HUES64 (cell line): ENCODE measurements at regions not wholly inside any gene's neighbourhood (a gene's known extent, or its start where the extent isn't known, plus 50 kb on each side); places are given as distances from the start of the nearest gene placed in this dataset.

Source experiments
- H3K27ac ChIP-seq: 2 replicates; pipeline ENCODE4 v1.7.0; 2013; ENCODE audit warnings: low read depth, low read length, inconsistent platforms
- H3K27me3 ChIP-seq: 2 replicates; pipeline ENCODE4 v1.6.1; 2013; ENCODE audit warnings: mild to moderate bottlenecking, low read length; ENCODE audit not compliant: insufficient read depth
- H3K36me3 ChIP-seq: 2 replicates; pipeline ENCODE4 v1.6.1; 2013; ENCODE audit warnings: mild to moderate bottlenecking, low read length; ENCODE audit not compliant: insufficient read depth
- H3K4me1 ChIP-seq: 2 replicates; pipeline ENCODE4 v1.6.1; 2013; ENCODE audit warnings: mild to moderate bottlenecking, low read length, moderate library complexity; ENCODE audit not compliant: insufficient read depth
- H3K4me3 ChIP-seq: 2 replicates; pipeline ENCODE4 v1.5.1; 2013; ENCODE audit warnings: mild to moderate bottlenecking, low read length, moderate library complexity
- H3K9ac ChIP-seq: 2 replicates; pipeline ENCODE4 v1.6.1; 2013; ENCODE audit warnings: mild to moderate bottlenecking, low read depth, low read length
- H3K9me3 ChIP-seq: 2 replicates; pipeline ENCODE4 v1.6.1; 2013; ENCODE audit warnings: low read depth, low read length; ENCODE audit not compliant: insufficient read depth
- WGBS: fragments of 150-250, 120-280 bp; methylation state at CpG from one replicate; pipeline ENCODE4 v1.1.7; 2013; ENCODE audit warnings: missing lambda C conversion rate; 5-methylcytosine and 5-hydroxymethylcytosine counted together

GRCh38 chr17:77421630-77421972, 280.8 kb downstream of the SEC14L1 start:
- no peaks in the 10 kb centered on the region for H3K36me3 ChIP-seq
- H3K4me3 ChIP-seq: no peak overlapping the region; the same call in 1 of the 2 replicates
- H3K4me1 ChIP-seq: peaks cover 55% of the 10 kb centered on the region
- H3K27ac ChIP-seq: peak overlapping the region; percentile 76
- no peaks in the 10 kb centered on the region for H3K9me3 ChIP-seq
- H3K27me3 ChIP-seq: no peaks in the 10 kb centered on the region
- peak overlapping the region; percentile 34; the same call in 1 of the 2 replicates for H3K9ac ChIP-seq
- WGBS: 68% methylated on average over 13 of the region's 13 CpGs

- Histone ChIP-seq H3K4me1 (peaks cover 60% of the 10 kb centered on the region), H3K36me3 (no peaks in the 10 kb centered on the region), H3K27ac (peak overlapping the region; percentile 41; the same call in 1 of the 2 replicates)
Measured at GRCh38 chr17:77422104-77422747, 281.5 kb downstream of the SEC14L1 start.

GRCh38 chr17:77422748-77423113, 282.0 kb downstream of the SEC14L1 start:
- H3K4me3 ChIP-seq: no peak overlapping the region
- WGBS: 94% methylated on average over 4 of the region's 4 CpGs
- H3K9me3 ChIP-seq: no peaks in the 10 kb centered on the region
- H3K36me3 ChIP-seq: no peaks in the 10 kb centered on the region
- no peak overlapping the region for H3K27ac ChIP-seq
- H3K9ac ChIP-seq: no peak overlapping the region
- H3K27me3 ChIP-seq: no peaks in the 10 kb centered on the region
- H3K4me1 ChIP-seq: peaks cover 62% of the 10 kb centered on the region

More at GRCh38 chr17:77422104-77422747, 281.5 kb downstream of the SEC14L1 start:
- H3K9me3 ChIP-seq: no peaks in the 10 kb centered on the region
- H3K9ac ChIP-seq: no peak overlapping the region
- WGBS: 86% methylated on average over 18 of the region's 18 CpGs
- no peaks in the 10 kb centered on the region for H3K27me3 ChIP-seq
- no peak overlapping the region for H3K4me3 ChIP-seq

- Histone ChIP-seq H3K4me1 (peaks cover 59% of the 10 kb centered on the region), H3K27ac (no peak overlapping the region; the same call in 1 of the 2 replicates)
- 88% methylated on average over 31 of the region's 31 CpGs for WGBS
Measured at GRCh38 chr17:77423589-77424451, 283.1 kb downstream of the SEC14L1 start.

GRCh38 chr17:77424585-77425344, 284.0 kb downstream of the SEC14L1 start:
- H3K9ac ChIP-seq: no peak overlapping the region
- H3K4me1 ChIP-seq: peaks cover 52% of the 10 kb centered on the region
- H3K4me3 ChIP-seq: no peak overlapping the region
- H3K9me3 ChIP-seq: no peaks in the 10 kb centered on the region
- 72% methylated on average over 21 of the region's 21 CpGs for WGBS
- H3K27ac ChIP-seq: peak overlapping the region; percentile 46
- H3K36me3 ChIP-seq: no peaks in the 10 kb centered on the region
- H3K27me3 ChIP-seq: no peaks in the 10 kb centered on the region

More at GRCh38 chr17:77423589-77424451, 283.1 kb downstream of the SEC14L1 start:
- Histone ChIP-seq H3K9me3 (no peaks in the 10 kb centered on the region), H3K9ac (no peak overlapping the region), H3K27me3 (no peaks in the 10 kb centered on the region), H3K4me3 (no peak overlapping the region), H3K36me3 (no peaks in the 10 kb centered on the region)

GRCh38 chr17:77425348-77425747, 284.6 kb downstream of the SEC14L1 start:
- 88% methylated on average over 9 of the region's 9 CpGs for WGBS

GRCh38 chr17:77425791-77426641, 285.2 kb downstream of the SEC14L1 start:
- H3K4me3 ChIP-seq: no peak overlapping the region
- WGBS: 72% methylated on average over 23 of the region's 23 CpGs
- peaks cover 45% of the 10 kb centered on the region for H3K4me1 ChIP-seq
- H3K36me3 ChIP-seq: no peaks in the 10 kb centered on the region
- H3K9me3 ChIP-seq: no peaks in the 10 kb centered on the region
- peak overlapping the region; percentile 65; the same call in 1 of the 2 replicates for H3K27ac ChIP-seq
- H3K27me3 ChIP-seq: no peaks in the 10 kb centered on the region
- H3K9ac ChIP-seq: 0 out of 2 replicates have a peak overlapping the region, but pooled peaks have one; percentile 46

More at GRCh38 chr17:77425348-77425747, 284.6 kb downstream of the SEC14L1 start:
- H3K4me3 ChIP-seq: no peak overlapping the region
- no peaks in the 10 kb centered on the region for H3K9me3 ChIP-seq
- peaks cover 49% of the 10 kb centered on the region for H3K4me1 ChIP-seq
- H3K27me3 ChIP-seq: no peaks in the 10 kb centered on the region
- no peaks in the 10 kb centered on the region for H3K36me3 ChIP-seq
- peak overlapping the region; percentile 65 for H3K27ac ChIP-seq
- no peak overlapping the region for H3K9ac ChIP-seq

- Histone ChIP-seq H3K9me3 (no peaks in the 10 kb centered on the region), H3K27me3 (no peaks in the 10 kb centered on the region), H3K4me3 (no peak overlapping the region), H3K9ac (no peak overlapping the region), H3K4me1 (peaks cover 37% of the 10 kb centered on the region), H3K36me3 (no peaks in the 10 kb centered on the region), H3K27ac (no peak overlapping the region)
- 88% methylated on average over 11 of the region's 11 CpGs for WGBS
Measured at GRCh38 chr17:77426676-77427386, 286.1 kb downstream of the SEC14L1 start.

- Histone ChIP-seq H3K9ac (no peak overlapping the region), H3K9me3 (no peaks in the 10 kb centered on the region), H3K4me1 (peaks cover 38% of the 10 kb centered on the region), H3K27ac (no peak overlapping the region), H3K27me3 (no peaks in the 10 kb centered on the region), H3K36me3 (no peaks in the 10 kb centered on the region), H3K4me3 (no peak overlapping the region)
- WGBS: 80% methylated on average over 14 of the region's 14 CpGs
Measured at GRCh38 chr17:77427391-77427991, 286.7 kb downstream of the SEC14L1 start.
